SK-N-SH treated with all-trans-retinoic acid at 6 μM for 48 hours (cell line): ENCODE measurements at regions not wholly inside any gene's neighbourhood (a gene's known extent, or its start where the extent isn't known, plus 50 kb on each side); places are given as distances from the start of the nearest gene placed in this dataset.

Experiments
- ATAC-seq: fragments of 200-7000 bp; cut with Tn5 transposase; 3 replicates; pipeline ENCODE4 v1.9.1; 2020; ENCODE audit warnings: mild to moderate bottlenecking, moderate library complexity
- ARNTL ChIP-seq: fragments of 450-650 bp; formaldehyde crosslinking; IDR thresholded peaks from 2 replicates; pipeline ENCODE4 v1.5.0; 2020; ENCODE audit warnings: low read depth, mild to moderate bottlenecking, moderate library complexity, borderline replicate concordance
- BACH2 ChIP-seq: fragments of 250-450 bp; sonication (Bioruptor Pico); IDR thresholded peaks from 2 replicates; pipeline ENCODE4 v1.9.0; 2021; ENCODE audit warnings: mild to moderate bottlenecking, borderline replicate concordance
- CREB5 ChIP-seq: fragments of 250-450 bp; sonication (Bioruptor Pico); IDR thresholded peaks from 2 replicates; pipeline ENCODE4 v1.5.1; 2020; ENCODE audit warnings: low read depth, mild to moderate bottlenecking, moderate library complexity
- CSDC2 ChIP-seq: fragments of 250-450 bp; sonication (Bioruptor Pico); IDR thresholded peaks from 2 replicates; pipeline ENCODE4 v1.5.0; 2020; ENCODE audit warnings: mild to moderate bottlenecking, moderate library complexity
- CSRNP3 ChIP-seq: fragments of 250-450 bp; sonication (Bioruptor Pico); IDR thresholded peaks from 2 replicates; pipeline ENCODE4 v1.5.1; 2021; ENCODE audit warnings: mild to moderate bottlenecking, moderate library complexity
- ESRRG ChIP-seq: fragments of 250-450 bp; sonication (Bioruptor Pico); IDR thresholded peaks from 2 replicates; pipeline ENCODE4 v1.6.1; 2021; ENCODE audit warnings: mild to moderate bottlenecking
- GLIS3 ChIP-seq: fragments of 250-450 bp; sonication (Bioruptor Pico); IDR thresholded peaks from 2 replicates; pipeline ENCODE4 v1.5.0; 2020; ENCODE audit warnings: mild to moderate bottlenecking, moderate library complexity
- ISL1 ChIP-seq: fragments of 250-450 bp; sonication (Bioruptor Pico); IDR thresholded peaks from 2 replicates; pipeline ENCODE4 v2.1.2; 2022; ENCODE audit warnings: mild to moderate bottlenecking, moderate library complexity
- OSR1 ChIP-seq: fragments of 250-450 bp; sonication (Bioruptor Pico); IDR thresholded peaks from 2 replicates; pipeline ENCODE4 v1.8.0; 2022; ENCODE audit warnings: moderate library complexity, mild to moderate bottlenecking, inconsistent platforms
- PATZ1 ChIP-seq: fragments of 250-450 bp; sonication (Bioruptor Pico); IDR thresholded peaks from 2 replicates; pipeline ENCODE4 v1.8.0; 2020; ENCODE audit warnings: mild to moderate bottlenecking, moderate library complexity, borderline replicate concordance
- POU6F1 ChIP-seq: fragments of 250-450 bp; sonication (Bioruptor Pico); IDR thresholded peaks from 2 replicates; pipeline ENCODE4 v1.8.0; 2021; ENCODE audit warnings: low read depth, mild to moderate bottlenecking, moderate library complexity, borderline replicate concordance
- PPARA ChIP-seq: fragments of 250-450 bp; sonication (Bioruptor Pico); IDR thresholded peaks from 2 replicates; pipeline ENCODE4 v1.5.0; 2020; ENCODE audit warnings: mild to moderate bottlenecking, borderline replicate concordance
- RARB ChIP-seq: fragments of 250-450 bp; sonication (Bioruptor Pico); IDR thresholded peaks from 2 replicates; pipeline ENCODE4 v1.8.0; 2021; ENCODE audit warnings: mild to moderate bottlenecking, moderate library complexity
- SNAI2 ChIP-seq: fragments of 250-450 bp; sonication (Bioruptor Pico); IDR thresholded peaks from 2 replicates; pipeline ENCODE4 v1.5.0; 2020; ENCODE audit warnings: mild to moderate bottlenecking, moderate library complexity
- TCF4 ChIP-seq: fragments of 250-450 bp; sonication (Bioruptor Pico); IDR thresholded peaks from 2 replicates; pipeline ENCODE4 v1.8.0; 2021; ENCODE audit warnings: mild to moderate bottlenecking, moderate library complexity, borderline replicate concordance
- TOX ChIP-seq: fragments of 250-450 bp; sonication (Bioruptor Pico); IDR thresholded peaks from 2 replicates; pipeline ENCODE4 v1.8.0; 2021; ENCODE audit warnings: mild to moderate bottlenecking, moderate library complexity, borderline replicate concordance
- TSHZ2 ChIP-seq: fragments of 250-450 bp; sonication (Bioruptor Pico); IDR thresholded peaks from 2 replicates; pipeline ENCODE4 v1.5.0; 2020; ENCODE audit warnings: mild to moderate bottlenecking, moderate library complexity
- ZC3H10 ChIP-seq: fragments of 250-450 bp; sonication (Bioruptor Pico); IDR thresholded peaks from 2 replicates; pipeline ENCODE4 v1.5.1; 2021; ENCODE audit warnings: mild to moderate bottlenecking, moderate library complexity
- ZFP3 ChIP-seq: fragments of 250-450 bp; sonication (Bioruptor Pico); IDR thresholded peaks from 2 replicates; pipeline ENCODE4 v1.5.0; 2020; ENCODE audit warnings: mild to moderate bottlenecking, moderate library complexity
- ZFP30 ChIP-seq: fragments of 450-650 bp; formaldehyde crosslinking; IDR thresholded peaks from 2 replicates; pipeline ENCODE4 v1.5.0; 2022; ENCODE audit warnings: mild to moderate bottlenecking, moderate library complexity
- ZNF565 ChIP-seq: fragments of 450-650 bp; formaldehyde crosslinking; conservative IDR thresholded peaks from 2 replicates; pipeline ENCODE4 v1.5.0; 2020; ENCODE audit warnings: low read depth, mild to moderate bottlenecking, moderate library complexity
- ZNF70 ChIP-seq: fragments of 450-650 bp; formaldehyde crosslinking; IDR thresholded peaks from 2 replicates; pipeline ENCODE4 v1.5.0; 2020; ENCODE audit warnings: mild to moderate bottlenecking, moderate library complexity
- ZNF8 ChIP-seq: fragments of 450-650 bp; formaldehyde crosslinking; IDR thresholded peaks from 2 replicates; pipeline ENCODE4 v1.5.0; 2020; ENCODE audit warnings: mild to moderate bottlenecking, moderate library complexity

GRCh38 chr2:43041661-43042360 is 184.6 kb downstream of the ZFP36L2 start:
- ATAC-seq, result peak; percentile 89
- TF ChIP-seq CSRNP3 (CRISPR knock-in tag) (no peak), BACH2 (CRISPR knock-in tag) (no peak), ARNTL (CRISPR knock-in tag) (no peak), OSR1 (CRISPR knock-in tag) (no peak), CREB5 (peak; percentile 42), ZNF565 (CRISPR knock-in tag) (peak; percentile 70), GLIS3 (CRISPR knock-in tag) (peak; percentile 88), TSHZ2 (peak; percentile 90), TCF4 (CRISPR knock-in tag) (peak; percentile 72), RARB (CRISPR knock-in tag) (peak; percentile 88), PPARA (CRISPR knock-in tag) (no peak), ZFP3 (peak; percentile 64), ZNF70 (CRISPR knock-in tag) (peak; percentile 31; the same call in 1 of the 2 replicates), CSDC2 (CRISPR knock-in tag) (peak; percentile 78; the same call in 1 of the 2 replicates), ESRRG (peak; percentile 8; the same call in 1 of the 2 replicates), POU6F1 (CRISPR knock-in tag) (peak; percentile 97), ZNF8 (no peak), ISL1 (CRISPR knock-in tag) (peak; percentile 81), SNAI2 (CRISPR knock-in tag) (no peak; the same call in 1 of the 2 replicates), PATZ1 (CRISPR knock-in tag) (peak; percentile 100), ZFP30 (CRISPR knock-in tag) (no peak), ZC3H10 (no peak), TOX (no peak)
- TF ChIP-seq, all 23 proteins: peak for 13

GRCh38 chr2:43041173-43041591 is 185.2 kb downstream of the ZFP36L2 start:
- ATAC-seq, result peak; percentile 1
- no peak for TF ChIP-seq CSRNP3 (CRISPR knock-in tag)
- TF ChIP-seq ZC3H10, result no peak
- TF ChIP-seq ESRRG, result no peak
- no peak for TF ChIP-seq CREB5
- TF ChIP-seq ZFP30 (CRISPR knock-in tag), result no peak
